Urothelium cell line (cell line): ENCODE measurements at regions not wholly inside any gene's neighbourhood (a gene's known extent, or its start where the extent isn't known, plus 50 kb on each side); places are given as distances from the start of the nearest gene placed in this dataset.

Source experiments
- DNase-seq: peaks from one replicate; pipeline ENCODE4 v3.0.0; 2011; ENCODE audit warnings: low spot score, mixed read lengths
- FAIRE-seq: peaks from 2 replicates; lab custom pipeline; 2011; peaks lifted over from hg19 to GRCh38; lab: Jason Lieb, UNC

- DNase-seq (no peak), FAIRE-seq (no peak)
Observed at GRCh38 chr21:23718446-23719285, 1888.6 kb downstream of the MRPL39 start.

GRCh38 chr21:23712166-23712565, 1895.1 kb downstream of the MRPL39 start:
- FAIRE-seq (no peak), DNase-seq (no peak)

- DNase-seq (no peak), FAIRE-seq (no peak)
Observed at GRCh38 chr21:23706431-23706830, 1900.8 kb downstream of the MRPL39 start.

GRCh38 chr21:23699402-23699801, 1907.9 kb downstream of the MRPL39 start:
- no peak for FAIRE-seq
- no peak for DNase-seq

GRCh38 chr21:23698619-23699018, 1908.7 kb downstream of the MRPL39 start:
- no peak for FAIRE-seq
- no peak for DNase-seq

- DNase-seq (no peak), FAIRE-seq (no peak)
Observed at GRCh38 chr21:23695443-23695842, 1911.8 kb downstream of the MRPL39 start.

GRCh38 chr21:23694390-23694789, 1912.9 kb downstream of the MRPL39 start:
- no peak for DNase-seq
- FAIRE-seq: no peak

- FAIRE-seq: no peak
Observed at GRCh38 chr21:23690316-23690715, 1917.0 kb downstream of the MRPL39 start.

GRCh38 chr21:23686737-23687523, 1920.4 kb downstream of the MRPL39 start:
- no peak for FAIRE-seq

More at GRCh38 chr21:23690316-23690715, 1917.0 kb downstream of the MRPL39 start:
- no peak for DNase-seq

GRCh38 chr21:23684431-23684830, 1922.8 kb downstream of the MRPL39 start:
- no peak for DNase-seq
- no peak for FAIRE-seq

More at GRCh38 chr21:23686737-23687523, 1920.4 kb downstream of the MRPL39 start:
- no peak for DNase-seq

- DNase-seq: no peak
- FAIRE-seq: no peak
Observed at GRCh38 chr21:23664193-23664694, 1943.0 kb downstream of the MRPL39 start.

- FAIRE-seq: no peak
- no peak for DNase-seq
Observed at GRCh38 chr21:23660560-23660959, 1946.7 kb downstream of the MRPL39 start.

- no peak for DNase-seq
- no peak for FAIRE-seq
Observed at GRCh38 chr21:23644768-23645167, 1962.5 kb downstream of the MRPL39 start.

- DNase-seq (no peak), FAIRE-seq (no peak)
Observed at GRCh38 chr21:23639721-23640120, 1967.6 kb downstream of the MRPL39 start.

- no peak for DNase-seq
Observed at GRCh38 chr21:23638131-23638695, 1969.1 kb downstream of the MRPL39 start.

GRCh38 chr21:23633447-23633940, 1973.8 kb downstream of the MRPL39 start:
- FAIRE-seq: no peak
- no peak for DNase-seq

More at GRCh38 chr21:23638131-23638695, 1969.1 kb downstream of the MRPL39 start:
- no peak for FAIRE-seq

GRCh38 chr21:23624281-23624680, 1983.0 kb downstream of the MRPL39 start:
- no peak for FAIRE-seq
- no peak for DNase-seq

GRCh38 chr21:23613014-23613413, 1994.3 kb downstream of the MRPL39 start:
- FAIRE-seq (no peak), DNase-seq (no peak)

GRCh38 chr21:23612210-23612609, 1995.1 kb downstream of the MRPL39 start:
- DNase-seq (no peak), FAIRE-seq (no peak)

- DNase-seq (no peak), FAIRE-seq (no peak)
Observed at GRCh38 chr21:23607782-23608431, 1999.4 kb downstream of the MRPL39 start.

GRCh38 chr21:23601549-23601948, 2005.7 kb downstream of the MRPL39 start:
- no peak for FAIRE-seq
- no peak for DNase-seq
